ENCODE measurements at regions not wholly inside any gene's neighbourhood (a gene's known extent, or its start where the extent isn't known, plus 50 kb on each side); places are given as distances from the start of the nearest gene placed in this dataset.

- TF ChIP-seq, protein P1, sequence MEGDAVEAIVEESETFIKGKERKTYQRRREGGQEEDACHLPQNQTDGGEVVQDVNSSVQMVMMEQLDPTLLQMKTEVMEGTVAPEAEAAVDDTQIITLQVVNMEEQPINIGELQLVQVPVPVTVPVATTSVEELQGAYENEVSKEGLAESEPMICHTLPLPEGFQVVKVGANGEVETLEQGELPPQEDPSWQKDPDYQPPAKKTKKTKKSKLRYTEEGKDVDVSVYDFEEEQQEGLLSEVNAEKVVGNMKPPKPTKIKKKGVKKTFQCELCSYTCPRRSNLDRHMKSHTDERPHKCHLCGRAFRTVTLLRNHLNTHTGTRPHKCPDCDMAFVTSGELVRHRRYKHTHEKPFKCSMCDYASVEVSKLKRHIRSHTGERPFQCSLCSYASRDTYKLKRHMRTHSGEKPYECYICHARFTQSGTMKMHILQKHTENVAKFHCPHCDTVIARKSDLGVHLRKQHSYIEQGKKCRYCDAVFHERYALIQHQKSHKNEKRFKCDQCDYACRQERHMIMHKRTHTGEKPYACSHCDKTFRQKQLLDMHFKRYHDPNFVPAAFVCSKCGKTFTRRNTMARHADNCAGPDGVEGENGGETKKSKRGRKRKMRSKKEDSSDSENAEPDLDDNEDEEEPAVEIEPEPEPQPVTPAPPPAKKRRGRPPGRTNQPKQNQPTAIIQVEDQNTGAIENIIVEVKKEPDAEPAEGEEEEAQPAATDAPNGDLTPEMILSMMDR (IDR thresholded peaks at IDR 0.05; ENCODE audit: low read depth, low read length), result no peak
- H3K4me3 ChIP-seq (ENCODE audit: low read depth, low read length), result no peak overlapping the region
These were observed 120.4 kb upstream of the MEF2A start for GRCh38 chr15:99445272-99445850.

DNA sequence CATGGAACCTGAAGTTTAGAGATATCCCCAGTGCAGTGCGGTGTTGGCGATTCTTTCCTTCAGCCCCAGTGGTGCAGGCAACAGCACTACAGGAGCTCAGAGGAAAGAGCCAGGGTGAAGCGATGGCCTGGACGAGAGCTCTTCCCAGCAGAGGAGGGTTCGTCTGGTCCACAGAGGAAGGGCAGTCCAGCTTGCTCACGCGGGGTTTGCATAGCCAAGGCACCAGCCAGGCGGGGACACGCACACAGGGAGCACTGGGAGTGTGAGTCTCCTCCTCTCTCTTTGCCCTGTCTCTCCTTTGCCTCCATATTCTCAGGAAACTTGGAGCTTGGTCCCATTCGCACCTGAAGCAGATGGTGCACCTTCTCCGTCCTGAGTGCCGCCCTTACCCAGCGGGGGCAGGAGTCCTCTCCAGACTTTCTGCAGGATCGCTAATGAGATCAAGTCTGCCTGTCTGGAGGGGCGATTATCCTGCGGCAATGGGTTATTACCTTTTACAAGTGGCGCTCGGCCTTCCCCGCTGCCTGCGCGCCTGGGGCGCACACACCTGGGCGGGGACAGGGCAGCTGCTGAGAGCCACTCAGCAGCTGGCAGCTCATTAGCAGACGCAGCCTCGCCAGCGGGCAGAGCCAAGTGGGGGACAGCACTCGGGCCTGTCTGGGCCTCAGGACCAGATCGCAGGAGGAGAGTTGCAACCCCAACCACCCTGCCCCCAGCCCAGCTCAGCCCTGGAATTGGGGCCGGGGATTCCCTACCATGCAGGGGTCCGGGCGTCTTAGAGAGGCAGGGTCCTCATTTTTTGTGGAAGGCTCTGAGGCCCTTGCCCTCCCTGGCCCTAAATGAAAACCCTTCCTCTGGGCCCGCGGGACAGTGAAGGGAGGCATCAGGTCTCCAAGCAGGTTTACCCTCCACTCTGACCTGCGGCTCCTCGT, 119.0 kb upstream of the MEF2A start:
- TF ChIP-seq, protein P1 (IDR thresholded peaks at IDR 0.05; ENCODE audit: low read depth, low read length), result no peak
- no peak overlapping the region for H3K4me3 ChIP-seq (ENCODE audit: low read depth, low read length)

DNA sequence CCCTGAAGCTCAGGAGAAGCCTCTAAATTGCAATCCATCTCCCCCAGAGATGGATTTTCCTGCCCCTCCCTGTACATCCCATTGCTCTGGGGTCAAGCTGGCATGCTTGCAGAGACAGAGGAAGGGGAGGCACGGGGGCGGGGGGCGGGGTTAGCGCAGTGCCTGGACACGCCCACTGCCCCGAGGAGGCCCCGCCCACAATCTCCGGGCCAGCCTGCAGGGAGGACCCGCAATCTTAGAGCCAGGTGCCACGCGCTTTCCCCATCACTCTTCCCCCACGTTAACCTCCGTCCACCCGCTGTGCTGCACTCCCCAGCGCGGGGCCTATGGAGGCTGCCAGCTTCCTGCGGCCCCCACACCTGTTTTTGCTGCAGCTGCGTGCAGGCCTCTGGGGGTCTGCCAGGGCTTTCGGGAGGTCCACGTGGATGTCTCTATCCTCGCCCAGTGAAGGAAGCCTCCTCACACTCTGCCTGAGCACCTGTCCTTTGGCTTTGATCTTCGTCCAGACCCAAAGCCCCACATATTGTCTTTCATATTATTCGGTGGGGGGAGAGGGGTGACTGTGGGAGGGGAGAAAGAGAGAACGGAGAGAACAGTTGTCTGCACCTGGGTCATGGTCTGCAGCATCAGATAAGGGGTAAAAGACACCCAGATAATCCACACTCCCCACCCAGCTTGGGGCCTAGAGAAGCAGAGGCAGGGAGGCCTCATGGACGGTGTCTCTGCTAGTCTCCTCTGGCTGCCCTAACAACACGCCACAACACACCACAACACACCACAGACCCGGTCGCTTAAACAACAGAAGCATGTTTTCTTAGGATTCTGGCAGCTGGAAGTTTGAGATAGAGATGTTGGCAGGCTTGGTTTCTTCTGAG, 118.0 kb upstream of the MEF2A start:
- no peak overlapping the region for H3K4me3 ChIP-seq (ENCODE audit: low read depth, low read length)
- TF ChIP-seq, protein P1 (IDR thresholded peaks at IDR 0.05; ENCODE audit: low read depth, low read length), result no peak

DNA sequence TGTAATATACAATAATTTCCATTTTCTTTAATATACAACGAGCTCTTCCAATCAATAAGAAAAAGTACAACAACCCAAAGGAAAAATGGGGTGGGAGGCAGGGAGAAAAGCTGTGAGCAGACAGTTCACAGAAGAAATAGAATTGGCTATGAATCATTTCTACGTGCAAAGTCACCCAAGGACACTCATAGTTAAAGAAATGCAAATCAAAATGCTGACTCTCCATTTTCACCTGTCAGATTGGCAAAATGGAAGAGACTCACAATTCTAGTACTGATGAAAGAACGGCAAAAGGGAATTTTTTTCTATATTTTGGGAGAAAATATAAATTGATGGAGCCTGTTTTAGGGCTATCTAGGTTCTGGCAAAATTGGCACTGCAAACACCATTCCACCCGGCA, 116.3 kb upstream of the MEF2A start:
- TF ChIP-seq, protein P1 (IDR thresholded peaks at IDR 0.05; ENCODE audit: low read depth, low read length), result no peak

GRCh38 chr15:99450896-99451358, 114.9 kb upstream of the MEF2A start:
- no peak overlapping the region for H3K4me3 ChIP-seq (ENCODE audit: low read depth, low read length)
- TF ChIP-seq, protein P1 (IDR thresholded peaks at IDR 0.05; ENCODE audit: low read depth, low read length), result no peak

More for the DNA sequence above, 116.3 kb upstream of the MEF2A start:
- H3K4me3 ChIP-seq (ENCODE audit: low read depth, low read length), result no peak overlapping the region

- TF ChIP-seq, protein P1 (IDR thresholded peaks at IDR 0.05; ENCODE audit: low read depth, low read length), result no peak
These were observed 114.3 kb upstream of the MEF2A start for GRCh38 chr15:99451484-99451883.

More at GRCh38 chr15:99451484-99451883, 114.3 kb upstream of the MEF2A start:
- H3K4me3 ChIP-seq (ENCODE audit: low read depth, low read length), result no peak overlapping the region
